HG03175 (cell line): ENCODE measurements at regions not wholly inside any gene's neighbourhood (a gene's known extent, or its start where the extent isn't known, plus 50 kb on each side); places are given as distances from the start of the nearest gene placed in this dataset.

Experiments used
- ATAC-seq: cut with Tn5 transposase; IDR thresholded peaks from one replicate; pipeline ENCODE4 v1.9.1; 2021; ENCODE audit warnings: mild to moderate bottlenecking, moderate library complexity; ENCODE audit not compliant: unreplicated experiment

- ATAC-seq, result no peak
These were observed 265.1 kb upstream of the KLF6 start for GRCh38 chr10:4050061-4050460.

GRCh38 chr10:4049348-4049747 lies 264.3 kb upstream of the KLF6 start:
- no peak for ATAC-seq

GRCh38 chr10:4048236-4048864 lies 263.3 kb upstream of the KLF6 start:
- ATAC-seq, result no peak

GRCh38 chr10:4046712-4047354 lies 261.8 kb upstream of the KLF6 start:
- no peak for ATAC-seq

- peak; percentile 65 for ATAC-seq
These were observed 261.0 kb upstream of the KLF6 start for GRCh38 chr10:4046030-4046429.

GRCh38 chr10:4043897-4044665 lies 259.1 kb upstream of the KLF6 start:
- no peak for ATAC-seq

- no peak for ATAC-seq
These were observed 256.6 kb upstream of the KLF6 start for GRCh38 chr10:4041635-4042034.

GRCh38 chr10:4038000-4038399 lies 253.0 kb upstream of the KLF6 start:
- no peak for ATAC-seq

GRCh38 chr10:4035599-4035945 lies 250.6 kb upstream of the KLF6 start:
- ATAC-seq, result no peak

- no peak for ATAC-seq
These were observed 250.0 kb upstream of the KLF6 start for GRCh38 chr10:4034907-4035598.

- ATAC-seq, result peak; percentile 85
These were observed 248.4 kb upstream of the KLF6 start for GRCh38 chr10:4033341-4033896.

- no peak for ATAC-seq
These were observed 244.9 kb upstream of the KLF6 start for GRCh38 chr10:4029866-4030265.

- no peak for ATAC-seq
These were observed 244.0 kb upstream of the KLF6 start for GRCh38 chr10:4028854-4029583.

- ATAC-seq, result no peak
These were observed 243.0 kb upstream of the KLF6 start for GRCh38 chr10:4028027-4028471.

- no peak for ATAC-seq
These were observed 240.3 kb upstream of the KLF6 start for GRCh38 chr10:4025339-4025738.

GRCh38 chr10:4024516-4025245 lies 239.7 kb upstream of the KLF6 start:
- ATAC-seq, result no peak

- ATAC-seq, result no peak
These were observed 239.0 kb upstream of the KLF6 start for GRCh38 chr10:4024027-4024426.

- ATAC-seq, result no peak
These were observed 237.5 kb upstream of the KLF6 start for GRCh38 chr10:4022473-4022872.

GRCh38 chr10:4020631-4021030 lies 235.6 kb upstream of the KLF6 start:
- ATAC-seq, result no peak

- ATAC-seq, result no peak
These were observed 233.1 kb upstream of the KLF6 start for GRCh38 chr10:4018054-4018511.
